IPS DF 6.9 (cell line): ENCODE measurements at regions not wholly inside any gene's neighbourhood (a gene's known extent, or its start where the extent isn't known, plus 50 kb on each side); places are given as distances from the start of the nearest gene placed in this dataset.

Experiments
- DNase-seq: peaks from one replicate; pipeline ENCODE4 v3.0.0-alpha.2; 2013; ENCODE audit warnings: low read depth, low spot score
- H3K27ac ChIP-seq: one replicate; pipeline ENCODE4 v1.5.1; 2013; ENCODE audit warnings: low read length, control low read depth
- H3K27me3 ChIP-seq: 2 replicates; pipeline ENCODE4 v1.6.1; 2013; ENCODE audit warnings: mild to moderate bottlenecking, low read length; ENCODE audit not compliant: control insufficient read depth, insufficient read depth
- H3K36me3 ChIP-seq: 2 replicates; pipeline ENCODE4 v1.6.1; 2013; ENCODE audit warnings: low read length; ENCODE audit not compliant: control insufficient read depth, insufficient read depth
- H3K4me1 ChIP-seq: 2 replicates; pipeline ENCODE4 v1.6.1; 2013; ENCODE audit warnings: low read length; ENCODE audit not compliant: control insufficient read depth, insufficient read depth
- H3K4me3 ChIP-seq: 2 replicates; pipeline ENCODE4 v1.5.1; 2013; ENCODE audit warnings: mild to moderate bottlenecking, low read length
- H3K9me3 ChIP-seq: 2 replicates; pipeline ENCODE4 v1.6.1; 2013; ENCODE audit warnings: low read length, inconsistent platforms; ENCODE audit not compliant: control insufficient read depth, insufficient read depth
- WGBS: extraction: QIAGEN DNeasy Blood & Tissue Kit; methylation state at CpG from one replicate; pipeline ENCODE4 v1.1.7; 2013; ENCODE audit warnings: mixed read lengths, missing lambda C conversion rate; ENCODE audit not compliant: insufficient read length, insufficient coverage; 5-methylcytosine and 5-hydroxymethylcytosine counted together

DNA sequence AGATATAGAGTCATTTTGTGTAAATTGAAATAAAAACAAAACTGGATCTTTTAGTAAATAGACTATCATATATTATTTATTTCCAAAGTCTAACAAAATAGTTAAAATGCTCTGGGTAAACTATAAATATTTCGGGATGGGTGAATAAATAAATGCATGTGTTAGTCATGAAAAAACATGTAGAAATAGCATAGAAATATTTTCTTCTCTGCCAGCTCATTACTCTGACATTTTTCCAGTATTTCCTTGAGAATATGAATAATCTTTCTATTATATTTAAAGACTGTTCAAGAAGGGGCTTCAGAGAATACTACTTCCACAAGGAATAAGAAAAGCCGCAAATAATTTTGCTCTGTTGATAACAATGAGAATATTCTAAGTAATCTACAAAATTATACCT is 880.4 kb downstream of the TRIB2 start:
- Histone ChIP-seq H3K27me3 (no peaks in the 10 kb centered on the region), H3K4me1 (no peaks in the 10 kb centered on the region), H3K4me3 (no peak overlapping the region), H3K9me3 (no peaks in the 10 kb centered on the region), H3K27ac (no peak overlapping the region), H3K36me3 (no peaks in the 10 kb centered on the region)
- WGBS: no CpG with 5 or more reads among the region's 2 CpGs
- DNase-seq: no peak

DNA sequence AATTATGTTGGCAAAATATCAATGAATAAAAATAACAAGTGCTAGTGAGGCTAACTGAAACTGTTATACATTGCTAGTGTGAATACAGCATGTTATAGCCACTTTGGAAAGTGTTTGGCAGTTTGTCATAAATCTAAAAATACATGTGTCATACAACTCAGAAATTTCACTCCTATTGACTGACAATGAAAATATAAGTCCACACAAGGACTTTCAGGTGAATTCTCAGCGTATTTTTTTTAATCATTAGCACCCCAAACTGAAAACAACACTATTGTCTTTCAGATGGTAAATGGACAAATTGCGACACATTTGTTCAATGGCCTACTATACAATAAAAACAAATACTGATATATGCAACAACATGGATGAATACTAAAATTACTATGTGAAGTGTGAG is 884.8 kb downstream of the TRIB2 start:
- no CpG with 5 or more reads among the region's 2 CpGs for WGBS

DNA sequence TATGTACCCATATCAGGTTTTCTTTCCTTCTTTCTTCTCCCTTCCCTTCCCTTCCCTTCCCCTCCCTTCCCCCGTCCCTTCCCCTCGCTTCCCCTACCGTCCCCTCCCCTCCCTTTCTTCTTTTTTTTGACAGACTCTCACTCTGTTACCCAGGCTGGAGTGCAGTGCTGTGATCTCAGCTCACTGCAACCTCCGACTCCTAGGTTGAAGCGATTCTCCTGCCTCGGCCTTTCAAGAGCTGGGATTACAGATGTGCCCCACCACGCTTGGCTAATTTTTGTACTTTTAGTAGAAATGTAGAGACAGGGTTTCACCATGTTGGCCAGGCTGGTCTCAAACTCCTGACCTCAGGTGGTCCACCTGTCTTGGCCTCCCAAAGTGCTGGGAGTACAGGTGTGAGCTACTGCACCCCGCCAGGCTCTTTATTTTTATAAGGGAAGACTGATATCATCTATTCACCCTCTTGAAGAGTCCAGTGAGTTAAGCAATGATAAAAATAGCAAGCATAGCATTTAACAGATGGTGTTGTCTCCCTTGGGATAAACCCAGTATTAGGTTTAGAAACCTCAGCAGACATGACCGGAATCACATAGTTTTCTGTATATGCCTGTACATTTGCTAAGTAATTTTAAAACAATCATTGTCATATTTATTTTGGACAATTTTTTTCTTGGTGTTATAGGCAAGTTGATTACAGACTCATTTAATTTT is 888.4 kb downstream of the TRIB2 start:
- WGBS: 100% methylated on average over 3 of the region's 9 CpGs
- H3K27me3 ChIP-seq: no peaks in the 10 kb centered on the region

More for the DNA sequence above, 884.8 kb downstream of the TRIB2 start:
- H3K36me3 ChIP-seq: no peaks in the 10 kb centered on the region
- DNase-seq: no peak
- no peak overlapping the region for H3K4me3 ChIP-seq
- no peak overlapping the region for H3K27ac ChIP-seq
- no peaks in the 10 kb centered on the region for H3K4me1 ChIP-seq
- no peaks in the 10 kb centered on the region for H3K27me3 ChIP-seq
- H3K9me3 ChIP-seq: no peaks in the 10 kb centered on the region

DNA sequence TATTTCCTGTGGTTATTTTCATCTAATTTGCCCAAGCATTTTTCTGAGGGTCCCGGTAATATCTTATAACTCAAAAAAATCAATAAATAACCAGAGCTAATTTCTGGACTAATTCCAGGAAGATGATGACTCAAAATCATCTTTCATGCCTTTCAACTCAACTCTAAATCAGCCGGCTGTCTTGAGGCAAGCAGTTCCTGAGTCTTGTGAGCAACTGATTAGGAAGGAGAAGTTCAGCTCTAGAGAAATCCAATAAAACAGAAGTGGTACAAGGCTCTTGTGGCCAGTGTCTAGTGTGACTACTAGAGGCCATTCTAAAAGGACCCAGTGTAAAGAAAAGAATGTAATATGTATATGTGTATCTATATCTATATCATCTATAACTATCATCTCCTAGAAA is 890.4 kb downstream of the TRIB2 start:
- Histone ChIP-seq H3K36me3 (no peaks in the 10 kb centered on the region), H3K27me3 (no peaks in the 10 kb centered on the region), H3K27ac (no peak overlapping the region), H3K9me3 (no peaks in the 10 kb centered on the region), H3K4me3 (no peak overlapping the region), H3K4me1 (no peaks in the 10 kb centered on the region)
- WGBS: no CpG with 5 or more reads among the region's 2 CpGs
- no peak for DNase-seq

More for the DNA sequence above, 888.4 kb downstream of the TRIB2 start:
- Histone ChIP-seq H3K4me1 (no peaks in the 10 kb centered on the region), H3K9me3 (no peaks in the 10 kb centered on the region), H3K4me3 (no peak overlapping the region), H3K27ac (no peak overlapping the region), H3K36me3 (no peaks in the 10 kb centered on the region)
- DNase-seq: no peak

DNA sequence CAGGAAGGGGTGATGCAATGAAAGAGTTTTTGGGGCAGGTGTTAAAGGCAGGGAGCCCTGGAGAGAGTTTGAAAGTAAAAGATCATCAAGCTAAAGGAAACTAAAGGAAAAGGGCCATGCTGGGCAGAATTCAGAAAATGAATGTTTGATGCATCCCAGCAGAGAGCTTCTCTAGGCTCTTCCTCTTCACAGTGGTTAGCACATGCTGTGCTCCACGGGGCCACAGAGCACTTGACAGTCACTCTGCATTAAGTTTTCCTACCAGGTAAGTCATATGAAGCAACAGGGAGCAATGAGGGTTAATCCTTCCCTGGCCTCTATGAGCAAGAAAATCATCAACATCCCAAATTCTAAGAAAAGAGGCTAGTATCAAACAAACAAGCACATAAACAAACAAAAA is 895.2 kb downstream of the TRIB2 start:
- Histone ChIP-seq H3K36me3 (no peaks in the 10 kb centered on the region), H3K27ac (no peak overlapping the region), H3K4me3 (no peak overlapping the region), H3K9me3 (no peaks in the 10 kb centered on the region), H3K27me3 (no peaks in the 10 kb centered on the region), H3K4me1 (no peaks in the 10 kb centered on the region)
- WGBS: no CpG with 5 or more reads among the region's 1 CpG
- DNase-seq: peak; percentile 7

DNA sequence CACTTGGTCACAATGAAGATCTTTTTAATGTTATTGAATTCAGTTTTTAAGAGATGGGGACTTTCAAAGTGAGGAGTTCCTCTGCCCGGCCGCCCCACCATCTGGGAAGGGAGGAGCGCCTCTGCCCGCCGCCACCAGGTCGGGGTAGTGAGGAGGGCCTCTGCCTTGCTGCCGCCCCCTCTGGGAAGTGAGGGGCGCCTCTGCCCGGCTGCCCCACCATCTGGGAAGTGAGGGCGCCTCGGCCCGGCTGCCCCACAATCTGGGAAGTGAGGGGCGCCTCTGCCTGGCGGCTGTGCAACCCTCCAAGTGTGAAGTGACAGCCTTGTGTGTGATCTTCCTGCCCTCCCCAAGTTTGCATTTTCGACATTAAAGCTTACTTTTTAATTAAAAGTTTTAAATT is 899.3 kb downstream of the TRIB2 start:
- no peak overlapping the region for H3K4me3 ChIP-seq
- no peaks in the 10 kb centered on the region for H3K27me3 ChIP-seq
- H3K36me3 ChIP-seq: no peaks in the 10 kb centered on the region
- no peak for DNase-seq
- no peaks in the 10 kb centered on the region for H3K4me1 ChIP-seq
- no peaks in the 10 kb centered on the region for H3K9me3 ChIP-seq
- H3K27ac ChIP-seq: no peak overlapping the region
- no CpG with 5 or more reads among the region's 15 CpGs for WGBS

DNA sequence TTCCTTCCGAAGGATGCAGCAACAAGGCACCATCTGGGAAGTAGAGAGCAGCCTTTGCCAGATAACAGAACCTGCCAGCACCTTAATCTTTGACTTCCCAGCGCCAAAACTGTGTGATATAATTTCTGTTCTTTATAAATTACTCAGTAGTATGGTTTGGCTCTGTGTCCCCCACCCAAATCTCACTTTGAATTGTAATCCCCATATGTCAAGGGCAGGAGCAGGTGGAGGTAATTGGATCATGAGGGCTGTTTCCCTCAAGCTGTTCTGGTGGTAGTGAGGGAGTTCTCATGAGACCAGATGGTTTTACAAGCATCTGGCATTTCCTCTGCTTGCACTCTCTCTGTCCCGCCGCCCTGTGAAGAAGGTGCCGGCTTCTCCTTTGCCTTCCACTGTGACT is 899.9 kb downstream of the TRIB2 start:
- WGBS: no CpG with 5 or more reads among the region's 5 CpGs
- H3K4me3 ChIP-seq: no peak overlapping the region
- H3K27me3 ChIP-seq: no peaks in the 10 kb centered on the region
- H3K36me3 ChIP-seq: no peaks in the 10 kb centered on the region
- no peak for DNase-seq
- H3K4me1 ChIP-seq: no peaks in the 10 kb centered on the region
- H3K9me3 ChIP-seq: no peaks in the 10 kb centered on the region
- H3K27ac ChIP-seq: no peak overlapping the region

DNA sequence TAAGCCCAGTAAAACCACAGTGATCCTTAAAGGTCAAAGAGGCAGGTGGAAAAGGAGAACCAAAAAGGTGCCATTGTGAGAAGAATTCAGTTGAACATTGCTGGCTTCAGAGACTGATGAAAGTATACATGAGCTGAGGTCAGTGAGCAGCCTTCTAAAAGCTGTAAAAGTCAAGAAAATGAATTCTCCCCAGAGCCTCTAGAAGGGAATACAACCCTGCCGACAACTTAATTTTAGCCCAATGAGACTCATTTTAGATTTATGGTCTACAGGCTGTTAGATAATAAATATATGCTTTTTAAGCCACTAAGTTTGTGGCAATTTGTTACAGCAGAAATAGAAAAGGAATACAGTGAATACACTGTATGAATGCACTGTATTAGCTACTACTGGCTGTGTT is 911.4 kb downstream of the TRIB2 start:
- DNase-seq: no peak
- H3K27me3 ChIP-seq: no peaks in the 10 kb centered on the region
- H3K4me1 ChIP-seq: no peaks in the 10 kb centered on the region
- H3K4me3 ChIP-seq: no peak overlapping the region
- no peaks in the 10 kb centered on the region for H3K9me3 ChIP-seq
- H3K36me3 ChIP-seq: no peaks in the 10 kb centered on the region
- WGBS: no CpG with 5 or more reads among the region's 1 CpG
- H3K27ac ChIP-seq: no peak overlapping the region

DNA sequence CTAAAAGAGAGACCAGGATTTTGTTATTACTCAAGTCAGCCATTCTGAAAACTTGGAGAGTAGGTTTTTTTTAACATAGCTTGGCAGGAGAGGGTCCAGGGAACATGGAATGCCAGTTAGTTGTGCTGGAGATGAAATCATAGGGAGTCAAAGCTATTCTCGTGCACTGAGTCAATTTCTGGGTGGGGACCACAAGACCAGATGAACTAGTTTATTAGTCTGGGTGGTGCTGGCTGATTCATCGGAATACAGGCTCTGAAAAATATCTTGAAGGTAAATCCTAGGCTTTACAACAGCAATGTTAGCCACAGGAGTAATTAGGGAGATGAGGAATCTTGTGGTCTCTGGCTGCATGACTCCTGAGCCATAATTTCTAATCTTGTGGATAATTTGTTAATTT is 921.4 kb downstream of the TRIB2 start:
- Histone ChIP-seq H3K36me3 (no peaks in the 10 kb centered on the region), H3K27ac (no peak overlapping the region), H3K4me3 (no peak overlapping the region), H3K27me3 (no peaks in the 10 kb centered on the region), H3K9me3 (no peaks in the 10 kb centered on the region), H3K4me1 (no peaks in the 10 kb centered on the region)
- DNase-seq: no peak
- WGBS: no CpG with 5 or more reads among the region's 2 CpGs

DNA sequence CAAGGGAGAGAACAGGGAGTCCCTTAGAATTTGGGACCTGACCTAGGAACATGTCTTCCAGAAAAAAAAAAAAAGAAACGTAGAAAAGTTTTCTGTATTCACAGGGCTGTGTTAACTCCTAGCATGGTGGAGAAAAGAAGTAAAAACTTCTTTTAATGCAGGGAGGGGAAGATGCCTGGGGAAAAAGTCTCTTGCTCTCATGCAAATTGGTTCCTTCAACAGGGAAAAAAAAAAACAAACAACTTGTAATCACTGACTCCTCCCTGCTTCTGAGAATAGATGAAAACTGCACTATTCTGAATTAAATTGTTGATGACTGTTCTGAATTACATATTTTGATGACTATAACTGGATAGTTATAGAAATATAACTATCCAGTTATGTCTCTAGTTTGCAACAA is 933.2 kb downstream of the TRIB2 start:
- Histone ChIP-seq H3K4me3 (no peak overlapping the region), H3K27me3 (no peaks in the 10 kb centered on the region), H3K4me1 (no peaks in the 10 kb centered on the region), H3K27ac (no peak overlapping the region), H3K9me3 (no peaks in the 10 kb centered on the region; the same call in 1 of the 2 replicates), H3K36me3 (no peaks in the 10 kb centered on the region)
- WGBS: no CpG with 5 or more reads among the region's 1 CpG
- DNase-seq: no peak

DNA sequence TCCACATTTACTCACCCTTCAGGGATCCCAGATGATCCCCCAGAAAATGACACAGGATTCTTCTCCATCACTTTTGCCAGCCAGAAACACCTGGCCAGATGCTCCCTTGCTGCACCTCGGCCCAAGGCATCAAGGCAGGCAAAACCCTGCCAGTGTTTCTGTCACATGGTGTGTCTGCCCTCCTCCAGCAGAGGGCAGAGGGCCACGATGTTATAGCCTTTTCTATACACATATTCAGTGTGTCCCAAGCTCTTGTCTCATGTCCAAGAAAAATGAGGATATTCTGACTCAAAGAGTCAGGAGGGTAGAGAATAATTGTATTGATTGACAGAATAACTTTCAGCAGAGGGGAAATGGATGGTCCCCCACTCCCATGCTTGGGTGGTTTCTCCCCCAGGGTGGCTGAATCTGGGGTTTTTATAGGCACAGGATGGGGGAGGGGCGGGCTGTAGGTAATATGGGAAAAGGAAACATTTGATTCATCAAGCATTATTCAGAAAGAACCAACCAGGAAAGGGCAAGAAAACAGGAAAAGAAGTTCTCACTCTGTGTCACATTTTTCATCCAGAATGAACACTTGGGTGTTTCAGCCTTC is 933.9 kb downstream of the TRIB2 start:
- Histone ChIP-seq H3K4me1 (no peaks in the 10 kb centered on the region), H3K4me3 (no peak overlapping the region), H3K9me3 (no peaks in the 10 kb centered on the region; the same call in 1 of the 2 replicates), H3K27me3 (no peaks in the 10 kb centered on the region), H3K27ac (no peak overlapping the region), H3K36me3 (no peaks in the 10 kb centered on the region)
- no CpG with 5 or more reads among the region's 3 CpGs for WGBS
- DNase-seq: peak; percentile 1
